Testis (tissue), 2 donors: ENCODE measurements at regions not wholly inside any gene's neighbourhood (a gene's known extent, or its start where the extent isn't known, plus 50 kb on each side); places are given as distances from the start of the nearest gene placed in this dataset.

Source experiments
- CTCF ChIP-seq, 3 experiments: fragments of 450-650 bp in 2 of 3; fragments of 200-600 bp in 1 of 3; sonication (generic) in 1 of 3; IDR thresholded peaks; one replicate each; pipeline ENCODE4 v1.5.1; 2016 to 2019; ENCODE audit warnings: antibody characterized with exemption in 3 of 3, mild to moderate bottlenecking in 2 of 3, moderate library complexity in 1 of 3
- POLR2A ChIP-seq: fragments of 450-650 bp; IDR thresholded peaks from one replicate; pipeline ENCODE4 v1.6.1; 2017; ENCODE audit warnings: antibody characterized with exemption, mild to moderate bottlenecking, moderate library complexity

DNA sequence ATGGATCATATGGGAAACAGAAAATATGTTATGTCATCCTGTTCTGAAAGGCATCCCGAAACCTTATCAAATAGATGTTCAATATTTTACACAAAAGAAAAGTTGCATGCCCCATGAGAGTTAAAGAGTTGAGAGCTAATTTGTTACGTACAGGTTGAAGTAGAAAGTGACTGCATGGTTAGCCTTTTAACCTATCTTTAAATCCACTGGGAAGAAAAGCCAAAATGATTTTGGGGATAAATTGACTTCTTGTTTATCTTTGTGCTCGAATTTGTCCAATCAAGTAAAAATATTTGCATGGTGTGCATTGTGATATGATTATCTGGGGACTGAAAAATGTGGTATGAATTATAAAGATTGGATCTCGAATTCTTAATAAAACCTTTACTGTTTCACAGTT, 230.1 kb downstream of the POSTN start:
- TF ChIP-seq CTCF (IDR thresholded peaks at IDR 0.05) (no peak), POLR2A (no peak)
